GM23338 (cell line): ENCODE measurements at regions not wholly inside any gene's neighbourhood (a gene's known extent, or its start where the extent isn't known, plus 50 kb on each side); places are given as distances from the start of the nearest gene placed in this dataset.

Experiments used
- ATAC-seq: fragments of 200-7000 bp; cut with Tn5 transposase; 3 replicates; pipeline ENCODE4 v1.9.1; 2020
- DNase-seq: peaks from one replicate; pipeline ENCODE4 v3.0.0-alpha.2; 2015; ENCODE audit warnings: low spot score
- H2AFZ ChIP-seq: fragments of 200-600 bp; sonication (generic); 2 replicates; pipeline ENCODE4 v1.8.0; 2016; ENCODE audit warnings: antibody characterized with exemption, mild to moderate bottlenecking, moderate library complexity
- H3F3A ChIP-seq: fragments of 200-600 bp; sonication (generic); replicated peaks from 2 replicates; pipeline ENCODE4 v1.8.0; 2017; ENCODE audit warnings: antibody characterized with exemption, mixed run types, low read depth
- H3K27ac ChIP-seq: fragments of 200-600 bp; sonication (generic); 2 replicates; pipeline ENCODE4 v1.6.1; 2016; ENCODE audit warnings: low read depth
- H3K27me3 ChIP-seq: fragments of 200-600 bp; sonication (generic); 2 replicates; pipeline ENCODE4 v1.8.0; 2016; ENCODE audit warnings: mild to moderate bottlenecking, mixed run types, moderate library complexity; ENCODE audit not compliant: insufficient read depth
- H3K36me3 ChIP-seq: fragments of 200-600 bp; sonication (generic); 2 replicates; pipeline ENCODE4 v1.8.0; 2016; ENCODE audit warnings: mild to moderate bottlenecking; ENCODE audit not compliant: insufficient read depth
- H3K4me1 ChIP-seq: fragments of 200-600 bp; sonication (generic); 2 replicates; pipeline ENCODE4 v1.8.0; 2016; ENCODE audit warnings: mild to moderate bottlenecking, moderate library complexity; ENCODE audit not compliant: insufficient read depth
- H3K4me2 ChIP-seq: fragments of 200-600 bp; sonication (generic); 2 replicates; pipeline ENCODE4 v1.7.1; 2017; ENCODE audit warnings: mixed run types
- H3K4me3 ChIP-seq: fragments of 200-600 bp; sonication (generic); 2 replicates; pipeline ENCODE4 v1.6.1; 2016; ENCODE audit warnings: mixed run types
- H3K79me2 ChIP-seq: fragments of 200-600 bp; sonication (generic); replicated peaks from 2 replicates; pipeline ENCODE4 v1.8.0; 2017; ENCODE audit warnings: mild to moderate bottlenecking; ENCODE audit not compliant: insufficient read depth
- H3K9me2 ChIP-seq: fragments of 200-600 bp; sonication (generic); 2 replicates; pipeline ENCODE4 v1.8.0; 2017; ENCODE audit not compliant: insufficient read depth
- H4K20me1 ChIP-seq: fragments of 200-600 bp; sonication (generic); replicated peaks from 2 replicates; pipeline ENCODE4 v1.8.0; 2017; ENCODE audit warnings: mild to moderate bottlenecking; ENCODE audit not compliant: insufficient read depth
- H3K27ac Mint-ChIP-seq: 2 replicates; pipeline ENCODE4 v1.8.0; 2020; ENCODE audit warnings: inconsistent platforms, mild to moderate bottlenecking, moderate library complexity, mixed read lengths
- H3K27me3 Mint-ChIP-seq: 3 replicates; pipeline ENCODE4 v1.8.0; 2022; ENCODE audit warnings: low read depth, mild to moderate bottlenecking, moderate library complexity, mixed read lengths, inconsistent platforms; ENCODE audit not compliant: insufficient read depth, poor library complexity
- H3K36me3 Mint-ChIP-seq: 3 replicates; pipeline ENCODE4 v1.8.0; 2021; ENCODE audit warnings: low read depth, mild to moderate bottlenecking, inconsistent platforms, moderate library complexity, mixed read lengths
- H3K4me1 Mint-ChIP-seq: 3 replicates; pipeline ENCODE4 v1.8.0; 2020; ENCODE audit warnings: mild to moderate bottlenecking, inconsistent platforms, mixed read lengths
- H3K4me3 Mint-ChIP-seq: 3 replicates; pipeline ENCODE4 v1.8.0; 2021; ENCODE audit warnings: moderate library complexity, mild to moderate bottlenecking, inconsistent platforms, mixed read lengths
- H3K9me3 Mint-ChIP-seq: 3 replicates; pipeline ENCODE4 v1.8.0; 2020; ENCODE audit warnings: moderate library complexity, mild to moderate bottlenecking, inconsistent platforms, mixed read lengths
- CREB1 ChIP-seq: fragments of 250-450 bp; sonication (Bioruptor Pico); IDR thresholded peaks from 2 replicates; pipeline ENCODE4 v1.5.0; 2020; ENCODE audit warnings: low read depth, mild to moderate bottlenecking, moderate library complexity
- CTCF ChIP-seq, 2 experiments: fragments of 200-600 bp in 1 of 2; sonication (generic) in 1 of 2; conservative IDR thresholded peaks; 2 replicates each; pipeline versions ENCODE4 v1.5.1 to v1.6.1; 2016 to 2017; ENCODE audit warnings: antibody characterized with exemption in 2 of 2, low read depth in 2 of 2, mild to moderate bottlenecking in 2 of 2, moderate library complexity in 1 of 2
- ETS1 ChIP-seq: IDR thresholded peaks from 2 replicates; pipeline ENCODE4 v1.6.1; 2016; ENCODE audit warnings: antibody characterized with exemption
- EZH2 ChIP-seq: fragments of 200-600 bp; sonication (generic); IDR thresholded peaks from one replicate; pipeline ENCODE4 v1.8.0; 2017; ENCODE audit warnings: antibody characterized with exemption, mild to moderate bottlenecking, low read depth; ENCODE audit not compliant: unreplicated experiment
- EZH2phosphoT487 ChIP-seq: fragments of 200-600 bp; sonication (generic); IDR thresholded peaks from one replicate; pipeline ENCODE4 v1.8.1; 2018; ENCODE audit warnings: antibody characterized with exemption; ENCODE audit not compliant: unreplicated experiment
- JUNB ChIP-seq: IDR thresholded peaks from one replicate; pipeline ENCODE4 v1.6.1; 2016; ENCODE audit warnings: antibody characterized with exemption; ENCODE audit not compliant: unreplicated experiment
- NANOG ChIP-seq: IDR thresholded peaks from 2 replicates; pipeline ENCODE4 v1.6.1; 2016; ENCODE audit warnings: antibody characterized with exemption, borderline replicate concordance
- POLR2AphosphoS5 ChIP-seq: IDR thresholded peaks from 2 replicates; pipeline ENCODE4 v1.6.1; 2016; ENCODE audit warnings: antibody characterized with exemption, low read depth
- REST ChIP-seq: IDR thresholded peaks from one replicate; pipeline ENCODE4 v1.6.1; 2018; ENCODE audit warnings: antibody characterized with exemption; ENCODE audit not compliant: unreplicated experiment
- STAT1 ChIP-seq: IDR thresholded peaks from one replicate; pipeline ENCODE4 v1.6.1; 2016; ENCODE audit warnings: antibody characterized with exemption; ENCODE audit not compliant: unreplicated experiment
- ZNF114 ChIP-seq: fragments of 250-450 bp; sonication (Bioruptor Pico); IDR thresholded peaks from 2 replicates; pipeline ENCODE4 v1.5.0; 2020; ENCODE audit warnings: mild to moderate bottlenecking, moderate library complexity
- ZNF331 ChIP-seq: fragments of 250-450 bp; sonication (Bioruptor Pico); IDR thresholded peaks from 2 replicates; pipeline ENCODE4 v1.5.0; 2020; ENCODE audit warnings: low read depth, mild to moderate bottlenecking, moderate library complexity
- ZNF462 ChIP-seq: fragments of 250-450 bp; sonication (Bioruptor Pico); IDR thresholded peaks from 2 replicates; pipeline ENCODE4 v1.5.0; 2020; ENCODE audit warnings: mild to moderate bottlenecking, moderate library complexity

GRCh38 chr6:37579444-37580067 lies 79.9 kb upstream of the CCDC167 start:
- no peak for DNase-seq
- Mint-ChIP-seq H3K27ac (no peak overlapping the region), H3K27me3 (peaks cover 11% of the 10 kb centered on the region), H3K4me1 (peaks cover 17% of the 10 kb centered on the region), H3K9me3 (no peaks in the 10 kb centered on the region), H3K4me3 (no peak overlapping the region), H3K36me3 (no peaks in the 10 kb centered on the region)
- TF ChIP-seq ZNF462 (CRISPR knock-in tag) = no peak
- no peak for TF ChIP-seq STAT1
- no peak for TF ChIP-seq REST
- no peak for TF ChIP-seq CREB1
- no peak for TF ChIP-seq ETS1
- no peak for TF ChIP-seq POLR2AphosphoS5
- no peak for TF ChIP-seq ZNF114 (CRISPR knock-in tag)
- no peak for TF ChIP-seq EZH2phosphoT487
- TF ChIP-seq CTCF (conservative IDR thresholded peaks at IDR 0.05; ENCODE audit: low read depth in 2 of 2) = no peak
- TF ChIP-seq JUNB = no peak
- TF ChIP-seq ZNF331 (CRISPR knock-in tag) = no peak
- TF ChIP-seq NANOG = no peak
- no peak for TF ChIP-seq EZH2
- H3F3A ChIP-seq = no peaks in the 10 kb centered on the region
- peaks cover 14% of the 10 kb centered on the region for H3K4me1 ChIP-seq
- no peak overlapping the region for H3K4me3 ChIP-seq
- no peaks in the 10 kb centered on the region for H3K27me3 ChIP-seq
- no peaks in the 10 kb centered on the region for H3K36me3 ChIP-seq
- H3K27ac ChIP-seq = no peak overlapping the region
- no peaks in the 10 kb centered on the region for H3K79me2 ChIP-seq
- H3K9me2 ChIP-seq = no peaks in the 10 kb centered on the region
- no peak overlapping the region for H3K4me2 ChIP-seq
- no peak overlapping the region for H2AFZ ChIP-seq
- no peaks in the 10 kb centered on the region for H4K20me1 ChIP-seq
- ATAC-seq = no peak
